Peyer's patch (tissue), 4 donors: ENCODE measurements at regions not wholly inside any gene's neighbourhood (a gene's known extent, or its start where the extent isn't known, plus 50 kb on each side); places are given as distances from the start of the nearest gene placed in this dataset.

ENCODE experiments used
- DNase-seq, 3 donors: peaks; one replicate each; pipeline ENCODE4 v3.0.0-alpha.2; 2017 to 2019
- H3K27ac ChIP-seq, 4 donors: fragments of 200-600 bp; sonication (generic); one replicate each; pipeline ENCODE4 v1.5.1; 2016 to 2019
- H3K27me3 ChIP-seq, 2 donors: fragments of 200-600 bp; sonication (generic); one replicate each; pipeline ENCODE4 v1.5.1; 2019
- H3K36me3 ChIP-seq, 3 donors: fragments of 200-600 bp; sonication (generic); one replicate each; pipeline ENCODE4 v1.5.1; 2016 to 2019
- H3K4me1 ChIP-seq, 4 donors: fragments of 200-600 bp; sonication (generic); one replicate each; pipeline ENCODE4 v1.5.1; 2016 to 2019
- H3K4me3 ChIP-seq, 4 donors: fragments of 200-600 bp; sonication (generic); 1 replicate in 3 of 4; 2 replicates in 1 of 4; pipeline ENCODE4 v1.5.1; 2016 to 2019; ENCODE audit warnings: mild to moderate bottlenecking in 1 of 4
- H3K9me3 ChIP-seq, 4 donors: fragments of 200-600 bp; sonication (generic); one replicate each; pipeline ENCODE4 v1.5.1; 2016 to 2019; ENCODE audit warnings: mild to moderate bottlenecking in 1 of 4
- CTCF ChIP-seq, 6 experiments: fragments of 450-650 bp in 4 of 6; fragments of 200-600 bp in 2 of 6; sonication (generic) in 1 of 6; IDR thresholded peaks; one replicate each; pipeline ENCODE4 v1.5.1; 2017 to 2019; ENCODE audit warnings: antibody characterized with exemption in 6 of 6, mild to moderate bottlenecking in 3 of 6, moderate library complexity in 1 of 6
- POLR2A ChIP-seq, 2 donors: fragments of 450-650 bp; IDR thresholded peaks; one replicate each; pipeline ENCODE4 v1.5.1; 2017; ENCODE audit warnings: antibody characterized with exemption in 2 of 2, mild to moderate bottlenecking in 2 of 2, moderate library complexity in 2 of 2

GRCh38 chr2:191777351-191777750 is 69.5 kb downstream of the CAVIN2 start:
- H3K4me3 ChIP-seq: no peak overlapping the region
- H3K9me3 ChIP-seq: no peaks in the 10 kb centered on the region
- no peaks in the 10 kb centered on the region for H3K36me3 ChIP-seq
- TF ChIP-seq POLR2A (IDR thresholded peaks at IDR 0.05): no peak
- no peak for TF ChIP-seq CTCF (IDR thresholded peaks at IDR 0.05)
- H3K4me1 ChIP-seq: no peaks in the 10 kb centered on the region
- H3K27ac ChIP-seq: no peak overlapping the region
- no peaks in the 10 kb centered on the region for H3K27me3 ChIP-seq
- DNase-seq: no peak

GRCh38 chr2:191778041-191778440 is 68.8 kb downstream of the CAVIN2 start:
- H3K36me3 ChIP-seq: no peaks in the 10 kb centered on the region
- no peaks in the 10 kb centered on the region for H3K9me3 ChIP-seq
- no peak overlapping the region for H3K4me3 ChIP-seq
- TF ChIP-seq CTCF (IDR thresholded peaks at IDR 0.05) (no peak), POLR2A (IDR thresholded peaks at IDR 0.05) (no peak)
- no peak for DNase-seq
- H3K27ac ChIP-seq: no peak overlapping the region
- no peaks in the 10 kb centered on the region for H3K4me1 ChIP-seq
- H3K27me3 ChIP-seq: no peaks in the 10 kb centered on the region

- TF ChIP-seq CTCF (IDR thresholded peaks at IDR 0.05): no peak
- no peak for TF ChIP-seq POLR2A (IDR thresholded peaks at IDR 0.05)
- Histone ChIP-seq H3K9me3 (no peaks in the 10 kb centered on the region), H3K36me3 (no peaks in the 10 kb centered on the region), H3K4me3 (no peak overlapping the region), H3K4me1 (no peaks in the 10 kb centered on the region), H3K27me3 (no peaks in the 10 kb centered on the region), H3K27ac (no peak overlapping the region)
- DNase-seq: no peak
Measured at GRCh38 chr2:191782351-191782750, 64.5 kb downstream of the CAVIN2 start.

GRCh38 chr2:191783416-191783815 is 63.5 kb downstream of the CAVIN2 start:
- Histone ChIP-seq H3K4me1 (no peaks in the 10 kb centered on the region), H3K27ac (no peak overlapping the region), H3K27me3 (no peaks in the 10 kb centered on the region), H3K9me3 (no peaks in the 10 kb centered on the region), H3K36me3 (no peaks in the 10 kb centered on the region), H3K4me3 (no peak overlapping the region)
- no peak for DNase-seq
- TF ChIP-seq POLR2A (IDR thresholded peaks at IDR 0.05) (no peak), CTCF (IDR thresholded peaks at IDR 0.05) (no peak)
